ENCODE measurements at regions not wholly inside any gene's neighbourhood (a gene's known extent, or its start where the extent isn't known, plus 50 kb on each side); places are given as distances from the start of the nearest gene placed in this dataset.

DNA sequence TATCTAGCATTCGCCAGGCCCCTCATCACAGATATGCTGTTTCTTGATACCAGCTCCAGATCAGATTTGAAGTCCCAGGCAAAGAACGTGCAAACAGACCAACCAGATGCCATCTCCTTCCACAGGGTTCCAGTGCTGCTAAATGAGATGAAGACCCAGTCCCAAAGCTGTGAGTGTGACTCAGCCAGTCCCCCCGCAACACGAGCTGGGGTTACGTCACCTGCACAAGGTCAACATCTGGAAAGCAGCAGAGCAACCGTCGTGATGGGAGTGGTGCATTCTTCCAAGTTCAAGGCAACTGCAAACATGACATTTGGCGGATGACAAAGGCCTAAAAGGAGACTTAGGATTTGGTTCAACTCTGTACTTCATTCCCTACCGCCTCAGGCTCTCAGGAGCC, 69.6 kb upstream of the TIAM1 start:
- in situ Hi-C loops (cut with MboI) (no loop called here), intact Hi-C loops (cut with micrococcal nuclease) (no loop called here)
- Histone ChIP-seq H2AFZ (ENCODE audit: low read depth, low read length) (no peak overlapping the region), H3K27ac (ENCODE audit: extremely low read depth, low read depth, low read length) (no peak overlapping the region), H3K4me3 (no peak overlapping the region), H3K9me1 (ENCODE audit: control insufficient read depth, insufficient read depth, low read length) (no peaks in the 10 kb centered on the region), H3K36me3 (ENCODE audit: control insufficient read depth, insufficient read depth, low read length) (no peaks in the 10 kb centered on the region), H3K79me2 (ENCODE audit: control insufficient read depth, insufficient read depth, low read length) (no peaks in the 10 kb centered on the region), H3K9me3 (replicated peaks; ENCODE audit: control insufficient read depth, insufficient read depth, low read depth, low read length) (no peaks in the 10 kb centered on the region), H3K9ac (ENCODE audit: insufficient read depth in 1 of 2, low read depth in 2 of 2, low read length in 2 of 2) (no peak overlapping the region), H3K4me2 (ENCODE audit: insufficient read depth, low read length) (no peak overlapping the region), H3K27me3 (ENCODE audit: control insufficient read depth in 2 of 2, insufficient read depth in 2 of 2, low read length in 2 of 2) (peaks cover 14 to 16% of the 10 kb centered on the region in 2 experiments; a peak in 4 of 5 replicates), H4K20me1 (replicated peaks; ENCODE audit: control insufficient read depth, insufficient read depth, low read length) (no peaks in the 10 kb centered on the region), H3K4me1 (replicated peaks in 1 of 2; ENCODE audit: control insufficient read depth in 2 of 2, insufficient read depth in 2 of 2, low read length in 2 of 2) (no peaks in the 10 kb centered on the region)
- TF ChIP-seq, protein P1, sequence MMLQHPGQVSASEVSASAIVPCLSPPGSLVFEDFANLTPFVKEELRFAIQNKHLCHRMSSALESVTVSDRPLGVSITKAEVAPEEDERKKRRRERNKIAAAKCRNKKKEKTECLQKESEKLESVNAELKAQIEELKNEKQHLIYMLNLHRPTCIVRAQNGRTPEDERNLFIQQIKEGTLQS (IDR thresholded peaks at IDR 0.05), result peak; percentile 33; the same call in 1 of the 2 replicates
- TF ChIP-seq, protein P1 (CRISPR knock-in tag; conservative IDR thresholded peaks at IDR 0.05), result no peak
- TF ChIP-seq JUND (IDR thresholded peaks at IDR 0.05; ENCODE audit: borderline replicate concordance, low read depth, low read length), result peak; percentile 34; the same call in 1 of the 2 replicates
- TF ChIP-seq JUND (tag; IDR thresholded peaks at IDR 0.05; ENCODE audit: borderline replicate concordance, low read depth, low read length), result no peak
- TF ChIP-seq PHB2 (IDR thresholded peaks at IDR 0.05; ENCODE audit: low read depth), result no peak
- TF ChIP-seq POLR3G (IDR thresholded peaks at IDR 0.05; ENCODE audit: extremely low read depth, insufficient read length, insufficient replicate concordance), result no peak
- TF ChIP-seq, protein P2, sequence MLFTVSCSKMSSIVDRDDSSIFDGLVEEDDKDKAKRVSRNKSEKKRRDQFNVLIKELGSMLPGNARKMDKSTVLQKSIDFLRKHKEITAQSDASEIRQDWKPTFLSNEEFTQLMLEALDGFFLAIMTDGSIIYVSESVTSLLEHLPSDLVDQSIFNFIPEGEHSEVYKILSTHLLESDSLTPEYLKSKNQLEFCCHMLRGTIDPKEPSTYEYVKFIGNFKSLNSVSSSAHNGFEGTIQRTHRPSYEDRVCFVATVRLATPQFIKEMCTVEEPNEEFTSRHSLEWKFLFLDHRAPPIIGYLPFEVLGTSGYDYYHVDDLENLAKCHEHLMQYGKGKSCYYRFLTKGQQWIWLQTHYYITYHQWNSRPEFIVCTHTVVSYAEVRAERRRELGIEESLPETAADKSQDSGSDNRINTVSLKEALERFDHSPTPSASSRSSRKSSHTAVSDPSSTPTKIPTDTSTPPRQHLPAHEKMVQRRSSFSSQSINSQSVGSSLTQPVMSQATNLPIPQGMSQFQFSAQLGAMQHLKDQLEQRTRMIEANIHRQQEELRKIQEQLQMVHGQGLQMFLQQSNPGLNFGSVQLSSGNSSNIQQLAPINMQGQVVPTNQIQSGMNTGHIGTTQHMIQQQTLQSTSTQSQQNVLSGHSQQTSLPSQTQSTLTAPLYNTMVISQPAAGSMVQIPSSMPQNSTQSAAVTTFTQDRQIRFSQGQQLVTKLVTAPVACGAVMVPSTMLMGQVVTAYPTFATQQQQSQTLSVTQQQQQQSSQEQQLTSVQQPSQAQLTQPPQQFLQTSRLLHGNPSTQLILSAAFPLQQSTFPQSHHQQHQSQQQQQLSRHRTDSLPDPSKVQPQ (CRISPR knock-in tag; IDR thresholded peaks at IDR 0.05; ENCODE audit: borderline replicate concordance), result no peak
- TF ChIP-seq, protein P3, sequence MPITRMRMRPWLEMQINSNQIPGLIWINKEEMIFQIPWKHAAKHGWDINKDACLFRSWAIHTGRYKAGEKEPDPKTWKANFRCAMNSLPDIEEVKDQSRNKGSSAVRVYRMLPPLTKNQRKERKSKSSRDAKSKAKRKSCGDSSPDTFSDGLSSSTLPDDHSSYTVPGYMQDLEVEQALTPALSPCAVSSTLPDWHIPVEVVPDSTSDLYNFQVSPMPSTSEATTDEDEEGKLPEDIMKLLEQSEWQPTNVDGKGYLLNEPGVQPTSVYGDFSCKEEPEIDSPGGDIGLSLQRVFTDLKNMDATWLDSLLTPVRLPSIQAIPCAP (CRISPR knock-in tag; IDR thresholded peaks at IDR 0.05; ENCODE audit: borderline replicate concordance), result no peak
- ATAC-seq (no peak), FAIRE-seq (no peak), DNase-seq (ENCODE audit: extremely low read depth in 1 of 4, low spot score in 3 of 4) (no peak)
- CTCF ChIA-PET (ENCODE audit: low intra/inter-chr PET ratio), result interaction anchor here (0.6 kb wide), 1 partner anchor 813 kb away, joined by 3 read pairs; the partner anchor contains the start of gene KRTAP22-1
- 0% methylated on average over 9 of the region's 9 CpGs for WGBS (ENCODE audit: insufficient coverage, low coverage, missing lambda C conversion rate)
- POLR2A ChIA-PET, result interaction anchor here (0.9 kb wide), 1 partner anchor 1778 kb away, joined by 3 read pairs; no protein-coding TSS in a partner anchor
- BruUV-seq (replicated peaks), result no TSS peak
